ENCODE measurements at regions not wholly inside any gene's neighbourhood (a gene's known extent, or its start where the extent isn't known, plus 50 kb on each side); places are given as distances from the start of the nearest gene placed in this dataset.
A peak's percentile ranks its signal among the peaks of the same experiment; 100 is the strongest.
"Not testable (repeated sequence)": the region's sequence is repeated elsewhere in the genome, so short reads cannot be mapped to it uniquely, and the experiment has no call there.

- DNase-seq: no peak
Observed at GRCh38 chr21:29396951-29397455, 98.3 kb downstream of the BACH1 start.

GRCh38 chr21:29403301-29403700 is 104.6 kb downstream of the BACH1 start:
- no peak for DNase-seq

- peak; percentile 5 to 42 for DNase-seq
Observed at GRCh38 chr21:29403922-29404538, 105.3 kb downstream of the BACH1 start.

- DNase-seq: no peak
Observed at GRCh38 chr21:29405503-29406122, 106.9 kb downstream of the BACH1 start.

- DNase-seq: no peak
Observed at GRCh38 chr21:29406385-29406784, 107.7 kb downstream of the BACH1 start.

GRCh38 chr21:29407571-29407970 is 108.8 kb downstream of the BACH1 start:
- no peak for DNase-seq

- DNase-seq: no peak
Observed at GRCh38 chr21:29413683-29414082, 115.0 kb downstream of the BACH1 start.

GRCh38 chr21:29416268-29416667 is 117.5 kb downstream of the BACH1 start:
- no peak for DNase-seq

- DNase-seq: no peak
Observed at GRCh38 chr21:29418813-29419212, 120.1 kb downstream of the BACH1 start.

GRCh38 chr21:29419422-29419821 is 120.7 kb downstream of the BACH1 start:
- no peak for DNase-seq

- DNase-seq: no peak
Observed at GRCh38 chr21:29423099-29423870, 124.6 kb downstream of the BACH1 start.

- DNase-seq: no peak
Observed at GRCh38 chr21:29424728-29425127, 126.0 kb downstream of the BACH1 start.

GRCh38 chr21:29429218-29429617 is 130.5 kb downstream of the BACH1 start:
- no peak for DNase-seq

GRCh38 chr21:29430030-29430429 is 131.3 kb downstream of the BACH1 start:
- no peak for DNase-seq

GRCh38 chr21:29430576-29430975 is 131.9 kb downstream of the BACH1 start:
- no peak for DNase-seq

- no peak for DNase-seq
Observed at GRCh38 chr21:29431178-29431577, 132.5 kb downstream of the BACH1 start.

GRCh38 chr21:29431680-29432079 is 133.0 kb downstream of the BACH1 start:
- no peak for DNase-seq

- DNase-seq: no peak
Observed at GRCh38 chr21:29433366-29434059, 134.8 kb downstream of the BACH1 start.

GRCh38 chr21:29434081-29434480 is 135.4 kb downstream of the BACH1 start:
- peak in 1 of 2 donors; percentile 40 for DNase-seq

- DNase-seq: not testable (repeated sequence)
Observed at GRCh38 chr21:29434982-29435381, 136.3 kb downstream of the BACH1 start.

GRCh38 chr21:29436143-29436542 is 137.4 kb downstream of the BACH1 start:
- DNase-seq: peak; percentile 15 to 54

GRCh38 chr21:29436650-29437049 is 137.9 kb downstream of the BACH1 start:
- DNase-seq: no peak

GRCh38 chr21:29441651-29442050 is 142.9 kb downstream of the BACH1 start:
- DNase-seq: no peak

Data from CD4-positive, alpha-beta T cell treated with Interleukin-4 for 1 hour (primary cell).